GM10266 (cell line): ENCODE measurements at regions not wholly inside any gene's neighbourhood (a gene's known extent, or its start where the extent isn't known, plus 50 kb on each side); places are given as distances from the start of the nearest gene placed in this dataset.

ENCODE experiments used
- DNase-seq: peaks from one replicate; pipeline ENCODE4 v3.0.0; 2012; ENCODE audit errors: extremely low spot score
- CTCF ChIP-seq: IDR thresholded peaks from 2 replicates; pipeline ENCODE4 v1.5.1; 2012; ENCODE audit warnings: mild to moderate bottlenecking, low read depth; ENCODE audit not compliant: control insufficient read depth, insufficient read depth; ENCODE audit errors: missing control alignments

GRCh38 chr11:26109658-26110368, 222.1 kb upstream of the ANO3 start:
- TF ChIP-seq CTCF = no peak
- DNase-seq = no peak

- TF ChIP-seq CTCF = no peak
- no peak for DNase-seq
Observed at GRCh38 chr11:26112264-26112663, 219.7 kb upstream of the ANO3 start.

GRCh38 chr11:26121466-26121865, 210.5 kb upstream of the ANO3 start:
- DNase-seq = no peak
- TF ChIP-seq CTCF = no peak

- TF ChIP-seq CTCF = no peak
- no peak for DNase-seq
Observed at GRCh38 chr11:26126741-26127140, 205.2 kb upstream of the ANO3 start.

GRCh38 chr11:26127336-26127735, 204.6 kb upstream of the ANO3 start:
- DNase-seq = no peak
- TF ChIP-seq CTCF = no peak

GRCh38 chr11:26131406-26131805, 200.5 kb upstream of the ANO3 start:
- DNase-seq = no peak
- no peak for TF ChIP-seq CTCF

GRCh38 chr11:26134053-26134452, 197.9 kb upstream of the ANO3 start:
- no peak for TF ChIP-seq CTCF
- no peak for DNase-seq
